HG02870 (cell line): ENCODE measurements at regions not wholly inside any gene's neighbourhood (a gene's known extent, or its start where the extent isn't known, plus 50 kb on each side); places are given as distances from the start of the nearest gene placed in this dataset.
"Not testable (repeated sequence)": the region's sequence is repeated elsewhere in the genome, so short reads cannot be mapped to it uniquely, and the experiment has no call there.

ENCODE experiments used
- ATAC-seq: cut with Tn5 transposase; IDR thresholded peaks from one replicate; pipeline ENCODE4 v1.9.1; 2021; ENCODE audit warnings: mild to moderate bottlenecking, moderate library complexity; ENCODE audit not compliant: unreplicated experiment

GRCh38 chr2:67567886-67568285 lies 170.8 kb downstream of the ETAA1 start:
- ATAC-seq: no peak

GRCh38 chr2:67570611-67571010 lies 173.5 kb downstream of the ETAA1 start:
- no peak for ATAC-seq

- no peak for ATAC-seq
Measured at GRCh38 chr2:67571785-67572718, 174.9 kb downstream of the ETAA1 start.

- ATAC-seq: no peak
Measured at GRCh38 chr2:67572721-67573435, 175.7 kb downstream of the ETAA1 start.

- ATAC-seq: no peak
Measured at GRCh38 chr2:67574230-67574629, 177.1 kb downstream of the ETAA1 start.

- no peak for ATAC-seq
Measured at GRCh38 chr2:67576226-67576625, 179.1 kb downstream of the ETAA1 start.

- no peak for ATAC-seq
Measured at GRCh38 chr2:67576991-67577390, 179.9 kb downstream of the ETAA1 start.

GRCh38 chr2:67579216-67579615 lies 182.1 kb downstream of the ETAA1 start:
- no peak for ATAC-seq

- no peak for ATAC-seq
Measured at GRCh38 chr2:67579806-67580205, 182.7 kb downstream of the ETAA1 start.

GRCh38 chr2:67581751-67582150 lies 184.6 kb downstream of the ETAA1 start:
- ATAC-seq: no peak

- no peak for ATAC-seq
Measured at GRCh38 chr2:67583185-67583584, 186.1 kb downstream of the ETAA1 start.

- no peak for ATAC-seq
Measured at GRCh38 chr2:67585400-67585799, 188.3 kb downstream of the ETAA1 start.

GRCh38 chr2:67589121-67589520 lies 192.0 kb downstream of the ETAA1 start:
- ATAC-seq: not testable (repeated sequence)

- ATAC-seq: not testable (repeated sequence)
Measured at GRCh38 chr2:67594522-67594921, 197.4 kb downstream of the ETAA1 start.

GRCh38 chr2:67596871-67597270 lies 199.7 kb downstream of the ETAA1 start:
- ATAC-seq: no peak

- no peak for ATAC-seq
Measured at GRCh38 chr2:67599561-67599960, 202.4 kb downstream of the ETAA1 start.

GRCh38 chr2:67600222-67600871 lies 203.2 kb downstream of the ETAA1 start:
- ATAC-seq: no peak

- no peak for ATAC-seq
Measured at GRCh38 chr2:67600946-67601345, 203.8 kb downstream of the ETAA1 start.

GRCh38 chr2:67604360-67604759 lies 207.2 kb downstream of the ETAA1 start:
- no peak for ATAC-seq

GRCh38 chr2:67612576-67613042 lies 215.5 kb downstream of the ETAA1 start:
- ATAC-seq: no peak

- ATAC-seq: no peak
Measured at GRCh38 chr2:67613227-67613626, 216.1 kb downstream of the ETAA1 start.
